ENCODE measurements at regions not wholly inside any gene's neighbourhood (a gene's known extent, or its start where the extent isn't known, plus 50 kb on each side); places are given as distances from the start of the nearest gene placed in this dataset.

- Mint-ChIP-seq H3K27me3 (ENCODE audit: low read depth) (no peaks in the 10 kb centered on the region), H3K36me3 (ENCODE audit: low read depth) (no peaks in the 10 kb centered on the region)
Observed at GRCh38 chr4:100728861-100729260, 211.0 kb upstream of the EMCN start.

GRCh38 chr4:100722866-100723459 is 205.1 kb upstream of the EMCN start:
- Mint-ChIP-seq H3K27ac (no peak overlapping the region), H3K36me3 (ENCODE audit: low read depth) (peaks cover 3% of the 10 kb centered on the region), H3K4me3 (no peak overlapping the region), H3K9me3 (peaks cover 5% of the 10 kb centered on the region), H3K4me1 (no peaks in the 10 kb centered on the region), H3K27me3 (ENCODE audit: low read depth) (no peaks in the 10 kb centered on the region)
- TF ChIP-seq CTCF (IDR thresholded peaks at IDR 0.05; ENCODE audit: unreplicated experiment in 3 of 3) = no peak

More at GRCh38 chr4:100728861-100729260, 211.0 kb upstream of the EMCN start:
- Mint-ChIP-seq H3K4me1 (no peaks in the 10 kb centered on the region), H3K4me3 (no peak overlapping the region), H3K27ac (no peak overlapping the region), H3K9me3 (peaks cover 9% of the 10 kb centered on the region)
- TF ChIP-seq CTCF (IDR thresholded peaks at IDR 0.05; ENCODE audit: unreplicated experiment in 3 of 3) = no peak

- TF ChIP-seq CTCF (IDR thresholded peaks at IDR 0.05; ENCODE audit: unreplicated experiment in 3 of 3) = no peak
- Mint-ChIP-seq H3K9me3 (peaks cover 5% of the 10 kb centered on the region), H3K27me3 (ENCODE audit: low read depth) (no peaks in the 10 kb centered on the region), H3K4me1 (no peaks in the 10 kb centered on the region), H3K27ac (no peak overlapping the region), H3K36me3 (ENCODE audit: low read depth) (peaks cover 3% of the 10 kb centered on the region), H3K4me3 (no peak overlapping the region)
Observed at GRCh38 chr4:100722133-100722532, 204.3 kb upstream of the EMCN start.

- TF ChIP-seq CTCF (IDR thresholded peaks at IDR 0.05; ENCODE audit: unreplicated experiment in 3 of 3) = no peak
- Mint-ChIP-seq H3K27ac (no peak overlapping the region), H3K27me3 (ENCODE audit: low read depth) (no peaks in the 10 kb centered on the region), H3K4me1 (no peaks in the 10 kb centered on the region), H3K9me3 (peaks cover 5% of the 10 kb centered on the region), H3K36me3 (ENCODE audit: low read depth) (peaks cover 3% of the 10 kb centered on the region), H3K4me3 (no peak overlapping the region)
Observed at GRCh38 chr4:100721490-100721889, 203.7 kb upstream of the EMCN start.

- TF ChIP-seq CTCF (IDR thresholded peaks at IDR 0.05; ENCODE audit: unreplicated experiment in 3 of 3) = no peak
- H3K4me1 Mint-ChIP-seq = no peaks in the 10 kb centered on the region
- no peak overlapping the region for H3K27ac Mint-ChIP-seq
- peaks cover 5% of the 10 kb centered on the region for H3K9me3 Mint-ChIP-seq
- H3K36me3 Mint-ChIP-seq (ENCODE audit: low read depth) = peaks cover 3% of the 10 kb centered on the region
- no peak overlapping the region for H3K4me3 Mint-ChIP-seq
- no peaks in the 10 kb centered on the region for H3K27me3 Mint-ChIP-seq (ENCODE audit: low read depth)
Observed at GRCh38 chr4:100721077-100721476, 203.3 kb upstream of the EMCN start.

GRCh38 chr4:100716416-100716815 is 198.6 kb upstream of the EMCN start:
- H3K9me3 Mint-ChIP-seq = peaks cover 8% of the 10 kb centered on the region
- H3K4me3 Mint-ChIP-seq = no peak overlapping the region
- no peaks in the 10 kb centered on the region for H3K4me1 Mint-ChIP-seq
- H3K27me3 Mint-ChIP-seq (ENCODE audit: low read depth) = no peaks in the 10 kb centered on the region
- H3K27ac Mint-ChIP-seq = no peak overlapping the region
- H3K36me3 Mint-ChIP-seq (ENCODE audit: low read depth) = no peaks in the 10 kb centered on the region
- TF ChIP-seq CTCF (IDR thresholded peaks at IDR 0.05; ENCODE audit: unreplicated experiment in 3 of 3) = no peak
